Neural cell (in vitro differentiated cells): ENCODE measurements at regions not wholly inside any gene's neighbourhood (a gene's known extent, or its start where the extent isn't known, plus 50 kb on each side); places are given as distances from the start of the nearest gene placed in this dataset.

Experiments used
- H2AFZ ChIP-seq: fragments of 200-600, 300-800 bp; sonication (generic), shearing (Covaris generic); 2 replicates; pipeline ENCODE4 v1.6.0; 2014; ENCODE audit warnings: low read depth, mild to moderate bottlenecking, antibody characterized with exemption, low read length, moderate library complexity
- H3F3A ChIP-seq: fragments of 200-600 bp; shearing (Covaris generic); 2 replicates; pipeline ENCODE4 v1.6.1; 2016; ENCODE audit warnings: mild to moderate bottlenecking, moderate library complexity, mixed read lengths, antibody characterized with exemption, low read length; ENCODE audit not compliant: insufficient read depth, poor library complexity, severe bottlenecking
- H3K27ac ChIP-seq: fragments of 200-600, 300-800 bp; sonication (generic), shearing (Covaris generic); 2 replicates; pipeline ENCODE4 v1.5.1; 2014; ENCODE audit warnings: mild to moderate bottlenecking, low read length, moderate library complexity
- H3K27me3 ChIP-seq: fragments of 300-800, 200-600 bp; sonication (generic), shearing (Covaris generic); 2 replicates; pipeline ENCODE4 v1.6.0; 2014; ENCODE audit warnings: mild to moderate bottlenecking, low read depth, low read length, moderate library complexity; ENCODE audit not compliant: insufficient read depth
- H3K36me3 ChIP-seq: fragments of 300-800, 200-600 bp; sonication (generic), shearing (Covaris generic); 2 replicates; pipeline ENCODE4 v1.5.1; 2014; ENCODE audit warnings: mild to moderate bottlenecking, antibody characterized with exemption, low read length, moderate library complexity; ENCODE audit not compliant: insufficient read depth
- H3K4me2 ChIP-seq: fragments of 300-800, 200-600 bp; sonication (generic), shearing (Covaris generic); 2 replicates; pipeline ENCODE4 v1.6.0; 2014; ENCODE audit warnings: mild to moderate bottlenecking, low read length
- H3K4me3 ChIP-seq: fragments of 300-800, 200-600 bp; sonication (generic), shearing (Covaris generic); 2 replicates; pipeline ENCODE4 v1.5.1; 2014; ENCODE audit warnings: mild to moderate bottlenecking, low read length, moderate library complexity
- H3K79me2 ChIP-seq: fragments of 200-600 bp; shearing (Covaris generic); replicated peaks from 2 replicates; pipeline ENCODE4 v1.6.0; 2014; ENCODE audit warnings: mild to moderate bottlenecking, low read length, moderate library complexity; ENCODE audit not compliant: insufficient read depth
- H3K9ac ChIP-seq: fragments of 300-800, 200-600 bp; sonication (generic), shearing (Covaris generic); 2 replicates; pipeline ENCODE4 v1.6.1; 2016; ENCODE audit warnings: mild to moderate bottlenecking, low read length, mixed read lengths
- H3K9me2 ChIP-seq: fragments of 200-600 bp; shearing (Covaris generic); 2 replicates; pipeline ENCODE4 v1.6.1; 2016; ENCODE audit warnings: mild to moderate bottlenecking, low read length, mixed read lengths; ENCODE audit not compliant: insufficient read depth
- H3K9me3 ChIP-seq: fragments of 200-600, 300-800 bp; sonication (generic), shearing (Covaris generic); 2 replicates; pipeline ENCODE4 v1.6.1; 2016; ENCODE audit warnings: mild to moderate bottlenecking, mixed run types, low read length, moderate library complexity, mixed read lengths
- H4K20me1 ChIP-seq: fragments of 200-600 bp; shearing (Covaris generic); 2 replicates; pipeline ENCODE4 v1.6.1; 2016; ENCODE audit warnings: mild to moderate bottlenecking, mixed run types; ENCODE audit not compliant: insufficient read depth
- CTCF ChIP-seq: fragments of 450-650 bp; IDR thresholded peaks from 2 replicates; pipeline ENCODE4 v1.5.1; 2014; ENCODE audit warnings: antibody characterized with exemption, mild to moderate bottlenecking, moderate library complexity; ENCODE audit not compliant: poor library complexity, severe bottlenecking
- EP300 ChIP-seq: fragments of 450-650 bp; conservative IDR thresholded peaks from 2 replicates; pipeline ENCODE4 v1.6.1; 2014; ENCODE audit warnings: antibody characterized with exemption, mild to moderate bottlenecking, moderate library complexity; ENCODE audit not compliant: poor library complexity, severe bottlenecking
- EZH2 ChIP-seq: fragments of 200-600, 300-800 bp; shearing (Covaris generic), sonication (generic); IDR thresholded peaks from 2 replicates; pipeline ENCODE4 v1.6.1; 2014; ENCODE audit warnings: antibody characterized with exemption, low read length, borderline replicate concordance, mild to moderate bottlenecking; ENCODE audit not compliant: insufficient read depth, poor library complexity, severe bottlenecking
- MXI1 ChIP-seq: fragments of 450-650 bp; conservative IDR thresholded peaks from 2 replicates; pipeline ENCODE4 v1.6.1; 2014; ENCODE audit warnings: antibody characterized with exemption, mild to moderate bottlenecking; ENCODE audit not compliant: poor library complexity, severe bottlenecking
- POLR2AphosphoS5 ChIP-seq: IDR thresholded peaks from 2 replicates; pipeline ENCODE4 v1.6.1; 2012
- RAD21 ChIP-seq: fragments of 450-650 bp; conservative IDR thresholded peaks from 2 replicates; pipeline ENCODE4 v1.6.1; 2014; ENCODE audit warnings: antibody characterized with exemption, mild to moderate bottlenecking, moderate library complexity
- REST ChIP-seq: IDR thresholded peaks from 2 replicates; pipeline ENCODE4 v1.6.1; 2012; ENCODE audit warnings: borderline replicate concordance
- SMC3 ChIP-seq: fragments of 450-650 bp; conservative IDR thresholded peaks from 2 replicates; pipeline ENCODE4 v1.6.1; 2014; ENCODE audit warnings: antibody characterized with exemption, mild to moderate bottlenecking, moderate library complexity; ENCODE audit not compliant: poor library complexity
- TAF1 ChIP-seq: IDR thresholded peaks from 2 replicates; pipeline ENCODE4 v1.6.1; 2012; ENCODE audit warnings: low read depth

- Histone ChIP-seq H3K4me3 (no peak overlapping the region), H2AFZ (no peak overlapping the region), H3K27ac (no peak overlapping the region), H3K79me2 (no peaks in the 10 kb centered on the region), H3K36me3 (no peaks in the 10 kb centered on the region), H3F3A (no peaks in the 10 kb centered on the region), H3K9me3 (no peaks in the 10 kb centered on the region), H3K9me2 (no peaks in the 10 kb centered on the region), H4K20me1 (no peaks in the 10 kb centered on the region), H3K4me2 (no peak overlapping the region), H3K27me3 (no peaks in the 10 kb centered on the region), H3K9ac (no peak overlapping the region)
- TF ChIP-seq SMC3 (no peak), RAD21 (no peak), REST (no peak), CTCF (no peak), MXI1 (no peak)
Observed at GRCh38 chr6:110538416-110539160, 62.2 kb upstream of the SLC22A16 start.

GRCh38 chr6:110537208-110538123, 61.1 kb upstream of the SLC22A16 start:
- Histone ChIP-seq H3K79me2 (no peaks in the 10 kb centered on the region), H3K9ac (no peak overlapping the region), H3K9me3 (no peaks in the 10 kb centered on the region), H4K20me1 (no peaks in the 10 kb centered on the region), H3K27ac (no peak overlapping the region), H3K4me2 (no peak overlapping the region), H2AFZ (no peak overlapping the region), H3K27me3 (no peaks in the 10 kb centered on the region), H3F3A (no peaks in the 10 kb centered on the region), H3K4me3 (no peak overlapping the region), H3K9me2 (no peaks in the 10 kb centered on the region), H3K36me3 (no peaks in the 10 kb centered on the region)
- no peak for TF ChIP-seq CTCF
- TF ChIP-seq SMC3 = no peak
- no peak for TF ChIP-seq RAD21
- no peak for TF ChIP-seq EP300
- TF ChIP-seq EZH2 = no peak
- TF ChIP-seq TAF1 = no peak
- TF ChIP-seq POLR2AphosphoS5 = no peak
- TF ChIP-seq MXI1 = no peak
- TF ChIP-seq REST = no peak
